ENCODE measurements at regions not wholly inside any gene's neighbourhood (a gene's known extent, or its start where the extent isn't known, plus 50 kb on each side); places are given as distances from the start of the nearest gene placed in this dataset.
"Not testable (repeated sequence)": the region's sequence is repeated elsewhere in the genome, so short reads cannot be mapped to it uniquely, and the experiment has no call there.

GRCh38 chr12:73452672-73453469 is 1084.8 kb upstream of the ATXN7L3B start:
- DNase-seq (ENCODE audit: low read depth in 4 of 4, low spot score in 3 of 4), result no peak

GRCh38 chr12:73460212-73460611 is 1077.4 kb upstream of the ATXN7L3B start:
- no peak for DNase-seq (ENCODE audit: low read depth in 4 of 4, low spot score in 3 of 4)

DNA sequence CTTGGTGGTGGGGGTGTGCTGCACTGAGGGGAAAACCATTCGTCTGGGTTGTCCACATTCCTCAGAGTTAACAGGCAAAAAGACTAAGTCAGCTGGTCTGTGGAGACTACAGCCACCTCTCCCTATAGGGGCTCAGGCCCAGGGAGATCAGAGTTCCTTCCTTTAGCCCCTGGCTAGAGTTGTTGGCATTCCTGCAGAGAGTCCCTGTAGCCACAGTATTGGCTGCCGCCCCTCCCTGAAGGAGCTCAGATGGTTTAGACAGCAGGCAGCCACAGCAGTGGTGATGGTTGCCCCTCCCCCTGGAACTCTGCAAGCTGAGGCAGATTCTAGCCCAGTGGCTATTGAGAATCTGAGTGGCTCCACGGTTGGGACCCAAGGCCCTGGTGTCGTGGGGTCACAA is 1072.5 kb upstream of the ATXN7L3B start:
- DNase-seq (ENCODE audit: low read depth in 4 of 4, low spot score in 3 of 4), result no peak

GRCh38 chr12:73486256-73486655 is 1051.4 kb upstream of the ATXN7L3B start:
- DNase-seq (ENCODE audit: low read depth in 4 of 4, low spot score in 3 of 4), result peak in 1 of 4 donors; percentile 3

DNA sequence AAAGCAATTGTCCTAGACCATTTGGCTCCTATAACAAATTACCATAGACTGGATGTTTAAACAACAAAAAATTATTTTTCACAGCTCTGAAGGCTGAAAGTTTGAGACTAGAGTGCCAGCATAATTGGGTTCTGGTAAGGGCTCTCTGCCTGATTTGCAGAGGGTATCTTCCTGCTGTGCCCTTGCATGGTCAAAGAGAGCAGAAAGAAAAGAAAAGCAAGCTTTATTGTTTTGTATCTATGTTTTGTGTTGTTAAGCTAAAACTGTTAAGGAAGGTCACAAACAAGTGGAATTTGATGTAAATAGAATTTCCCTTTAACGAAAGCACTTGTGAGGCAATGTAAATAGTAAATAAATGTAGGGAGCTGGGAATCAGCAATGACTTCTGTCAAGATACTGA is 1031.0 kb upstream of the ATXN7L3B start:
- no peak for DNase-seq (ENCODE audit: low read depth in 4 of 4, low spot score in 3 of 4)

DNA sequence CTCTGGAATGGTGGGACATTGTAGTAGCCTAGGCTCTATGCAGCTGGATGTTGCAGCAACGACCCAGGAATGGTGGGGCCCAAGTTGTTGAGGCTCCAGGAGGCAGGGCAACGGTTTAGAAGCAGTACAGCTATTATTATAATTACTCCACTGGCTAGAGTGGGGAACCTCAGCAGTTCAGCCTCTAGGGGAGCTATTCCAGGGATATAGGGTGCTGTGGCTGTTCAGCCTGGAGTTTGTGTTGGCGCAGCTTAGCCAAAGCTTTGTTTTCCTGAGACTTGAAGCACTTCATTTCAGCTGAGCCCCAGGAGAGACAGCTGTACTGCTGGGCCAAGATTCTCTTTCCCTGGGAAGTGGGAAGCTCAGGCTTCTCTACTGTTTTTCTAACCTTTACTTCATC is 1023.0 kb upstream of the ATXN7L3B start:
- no peak for DNase-seq (ENCODE audit: low read depth in 4 of 4, low spot score in 3 of 4)

- DNase-seq (ENCODE audit: low read depth in 4 of 4, low spot score in 3 of 4), result no peak
Measured at GRCh38 chr12:73517859-73518258, 1019.8 kb upstream of the ATXN7L3B start.

- DNase-seq (ENCODE audit: low read depth in 4 of 4, low spot score in 3 of 4), result no peak
Measured at GRCh38 chr12:73529231-73529630, 1008.4 kb upstream of the ATXN7L3B start.

GRCh38 chr12:73529954-73530353 is 1007.7 kb upstream of the ATXN7L3B start:
- DNase-seq (ENCODE audit: low read depth in 4 of 4, low spot score in 3 of 4), result no peak

GRCh38 chr12:73531752-73532151 is 1005.9 kb upstream of the ATXN7L3B start:
- DNase-seq (ENCODE audit: low read depth in 4 of 4, low spot score in 3 of 4), result no peak

DNA sequence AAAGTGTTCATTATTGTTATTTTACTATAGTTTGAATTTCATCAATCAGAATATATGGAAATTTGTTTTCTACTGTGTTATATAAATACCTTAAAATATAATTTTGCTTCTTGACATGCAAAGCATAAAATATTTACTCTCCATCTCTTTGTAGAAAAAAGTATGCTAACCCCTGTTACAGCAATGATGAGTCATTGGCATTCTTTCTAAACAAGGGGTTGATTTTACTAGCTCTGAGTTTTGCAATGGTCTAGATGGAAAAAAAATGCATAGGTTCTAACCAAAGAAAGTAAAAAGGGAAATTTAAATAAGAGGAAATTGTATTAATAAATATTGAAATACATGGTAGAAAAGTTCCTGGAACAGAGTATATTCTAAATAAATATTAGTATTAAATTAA is 990.2 kb upstream of the ATXN7L3B start:
- no peak for DNase-seq (ENCODE audit: low read depth in 4 of 4, low spot score in 3 of 4)

DNA sequence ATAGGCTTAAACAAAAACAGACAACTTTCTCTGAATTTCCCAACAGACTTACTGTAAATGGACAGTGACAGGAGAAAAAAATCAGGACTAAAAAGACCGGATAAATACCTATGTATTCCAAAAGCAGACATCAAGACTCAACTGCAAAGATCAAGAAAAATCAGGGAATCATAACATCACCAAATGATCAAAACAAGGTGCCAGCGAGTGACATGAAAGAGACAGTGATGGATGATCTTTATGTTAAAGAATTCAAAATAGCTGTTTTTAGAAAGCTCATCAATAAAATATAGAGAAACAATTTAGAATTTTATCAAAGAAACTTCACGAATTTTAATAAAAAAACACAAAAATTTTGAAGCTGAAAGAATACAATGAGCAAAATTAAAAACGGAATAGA is 952.5 kb upstream of the ATXN7L3B start:
- no peak for DNase-seq (ENCODE audit: low read depth in 4 of 4, low spot score in 3 of 4)

DNA sequence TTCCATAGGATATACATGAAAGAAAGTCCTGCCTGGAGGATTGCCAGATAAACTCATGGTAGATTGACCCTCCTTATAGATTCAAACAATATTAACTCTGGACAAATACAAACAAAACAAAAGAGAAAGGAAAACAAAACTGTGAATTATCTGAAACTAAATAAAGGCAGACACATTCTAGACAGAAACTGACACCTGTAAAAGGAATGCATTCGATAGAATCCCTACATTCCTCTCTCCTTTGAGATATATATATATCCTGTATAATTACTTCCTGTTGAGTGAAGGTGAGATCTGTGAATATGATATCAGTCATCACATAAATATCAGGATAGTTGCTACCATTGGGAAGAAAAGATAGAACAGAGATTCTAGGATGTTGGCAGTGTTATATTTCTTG is 948.4 kb upstream of the ATXN7L3B start:
- DNase-seq (ENCODE audit: low read depth in 4 of 4, low spot score in 3 of 4), result no peak

GRCh38 chr12:73598626-73599025 is 939.0 kb upstream of the ATXN7L3B start:
- DNase-seq (ENCODE audit: low read depth in 4 of 4, low spot score in 3 of 4), result no peak

DNA sequence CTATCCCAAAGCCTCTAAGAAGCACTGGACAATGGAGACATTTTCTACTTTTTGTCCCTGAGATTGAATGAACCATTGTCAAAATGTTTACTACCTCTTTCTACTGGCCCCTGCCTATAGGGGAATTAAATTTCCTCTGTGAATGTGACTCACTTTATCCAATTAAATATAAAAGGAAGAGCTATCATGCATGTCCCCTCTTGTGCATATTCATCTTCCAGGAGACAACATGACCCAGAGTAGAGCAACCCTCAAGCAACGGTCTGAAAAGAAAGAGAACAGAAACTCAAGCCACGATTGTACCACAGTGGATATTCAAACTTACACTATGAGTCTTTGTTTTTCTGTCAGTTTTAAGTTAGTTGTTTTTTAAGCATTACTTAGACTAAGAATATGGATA is 938.4 kb upstream of the ATXN7L3B start:
- no peak for DNase-seq (ENCODE audit: low read depth in 4 of 4, low spot score in 3 of 4)

GRCh38 chr12:73605925-73606324 is 931.7 kb upstream of the ATXN7L3B start:
- not testable (repeated sequence) for DNase-seq (ENCODE audit: low read depth in 4 of 4, low spot score in 3 of 4)

GRCh38 chr12:73612551-73612950 is 925.1 kb upstream of the ATXN7L3B start:
- DNase-seq (ENCODE audit: low read depth in 4 of 4, low spot score in 3 of 4), result no peak

GRCh38 chr12:73623421-73623820 is 914.2 kb upstream of the ATXN7L3B start:
- DNase-seq (ENCODE audit: low read depth in 4 of 4, low spot score in 3 of 4), result no peak

DNA sequence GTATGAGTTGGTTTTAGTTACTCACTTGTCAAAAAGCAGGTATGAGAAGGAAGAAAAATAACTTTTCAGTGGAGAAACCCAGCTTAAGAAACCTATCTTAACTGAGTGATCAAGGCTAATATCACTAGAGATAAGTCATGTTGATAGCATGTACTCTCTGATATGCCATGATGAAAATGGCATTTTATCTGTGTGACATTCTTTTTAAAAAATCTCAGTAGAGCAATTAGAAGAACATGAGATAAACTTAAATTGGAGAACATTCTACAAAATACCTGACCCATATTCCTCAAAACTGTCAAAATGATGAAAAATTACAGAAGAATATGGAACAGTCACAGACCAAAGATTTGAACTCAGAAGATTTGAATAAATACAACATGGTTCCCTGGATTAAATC is 912.4 kb upstream of the ATXN7L3B start:
- DNase-seq (ENCODE audit: low read depth in 4 of 4, low spot score in 3 of 4), result no peak

- DNase-seq (ENCODE audit: low read depth in 4 of 4, low spot score in 3 of 4), result no peak
Measured at GRCh38 chr12:73629171-73629570, 908.5 kb upstream of the ATXN7L3B start.

- DNase-seq (ENCODE audit: low read depth in 4 of 4, low spot score in 3 of 4), result no peak
Measured at GRCh38 chr12:73629893-73630831, 907.5 kb upstream of the ATXN7L3B start.

GRCh38 chr12:73632191-73632590 is 905.4 kb upstream of the ATXN7L3B start:
- DNase-seq (ENCODE audit: low read depth in 4 of 4, low spot score in 3 of 4), result no peak

Data from left renal pelvis (tissue), 4 donors.